Fibroblast of lung (primary cell): ENCODE measurements at regions not wholly inside any gene's neighbourhood (a gene's known extent, or its start where the extent isn't known, plus 50 kb on each side); places are given as distances from the start of the nearest gene placed in this dataset.
"Not testable (repeated sequence)": the region's sequence is repeated elsewhere in the genome, so short reads cannot be mapped to it uniquely, and the experiment has no call there.

Experiments used
- DNase-seq, 2 donors: peaks; one replicate each; pipeline versions ENCODE4 v3.0.0 to v3.0.0-alpha.2; 2010; ENCODE audit warnings: low read depth in 2 of 2
- H2AFZ ChIP-seq: 2 replicates; pipeline ENCODE4 v1.5.1; 2012; ENCODE audit warnings: low read length, control low read depth, inconsistent platforms
- H3K27ac ChIP-seq: 2 replicates; pipeline ENCODE4 v1.5.1; 2011; ENCODE audit warnings: low read length, control low read depth; ENCODE audit not compliant: insufficient read depth
- H3K27me3 ChIP-seq: 2 replicates; pipeline ENCODE4 v1.5.1; 2011; ENCODE audit warnings: mild to moderate bottlenecking, low read length; ENCODE audit not compliant: control insufficient read depth, insufficient read depth
- H3K36me3 ChIP-seq: 2 replicates; pipeline ENCODE4 v1.5.1; 2011; ENCODE audit warnings: low read length; ENCODE audit not compliant: control insufficient read depth, insufficient read depth
- H3K4me1 ChIP-seq: 2 replicates; pipeline ENCODE4 v1.5.1; 2011; ENCODE audit warnings: low read length; ENCODE audit not compliant: control insufficient read depth, insufficient read depth; ENCODE audit errors: extremely low read depth
- H3K4me2 ChIP-seq: 2 replicates; pipeline ENCODE4 v1.5.1; 2011; ENCODE audit warnings: low read length, control low read depth; ENCODE audit not compliant: insufficient read depth; ENCODE audit errors: extremely low read depth
- H3K4me3 ChIP-seq, 4 experiments: fragments of 200-600 bp in 1 of 4; sonication (generic) in 1 of 4; replicated peaks in 1 of 4; 2 replicates each; pipeline ENCODE4 v1.5.1; 2011 to 2016; ENCODE audit warnings: low read length in 4 of 4, low read depth in 3 of 4, mild to moderate bottlenecking in 3 of 4, control low read depth in 2 of 4, inconsistent platforms in 1 of 4, mixed read lengths in 1 of 4; ENCODE audit not compliant: insufficient read depth in 1 of 4; ENCODE audit errors: control extremely low read depth in 1 of 4
- H3K79me2 ChIP-seq: 2 replicates; pipeline ENCODE4 v1.5.1; 2012; ENCODE audit warnings: mild to moderate bottlenecking, low read length, inconsistent platforms; ENCODE audit not compliant: control insufficient read depth, insufficient read depth
- H3K9ac ChIP-seq: 2 replicates; pipeline ENCODE4 v1.5.1; 2011; ENCODE audit warnings: mild to moderate bottlenecking, low read length, control low read depth; ENCODE audit not compliant: insufficient read depth
- H3K9me3 ChIP-seq: 2 replicates; pipeline ENCODE4 v1.5.1; 2012; ENCODE audit warnings: low read depth, low read length; ENCODE audit not compliant: control insufficient read depth, insufficient read depth
- H4K20me1 ChIP-seq: 2 replicates; pipeline ENCODE4 v1.5.1; 2011; ENCODE audit warnings: low read length; ENCODE audit not compliant: control insufficient read depth, insufficient read depth; ENCODE audit errors: extremely low read depth
- EZH2 ChIP-seq: IDR thresholded peaks from 2 replicates; pipeline ENCODE4 v1.5.1; 2012; ENCODE audit warnings: low read length, control low read depth, mild to moderate bottlenecking; ENCODE audit errors: missing control alignments
- TF ChIP-seq, protein P1 (sequence below), 2 donors: IDR thresholded peaks in 1 of 2; conservative IDR thresholded peaks in 1 of 2; 1 replicate in 1 of 2; 2 replicates in 1 of 2; pipeline ENCODE4 v1.5.1; 2011 to 2012; ENCODE audit warnings: low read length in 2 of 2, control low read depth in 1 of 2, inconsistent platforms in 1 of 2, low read depth in 1 of 2, mild to moderate bottlenecking in 1 of 2

DNA sequence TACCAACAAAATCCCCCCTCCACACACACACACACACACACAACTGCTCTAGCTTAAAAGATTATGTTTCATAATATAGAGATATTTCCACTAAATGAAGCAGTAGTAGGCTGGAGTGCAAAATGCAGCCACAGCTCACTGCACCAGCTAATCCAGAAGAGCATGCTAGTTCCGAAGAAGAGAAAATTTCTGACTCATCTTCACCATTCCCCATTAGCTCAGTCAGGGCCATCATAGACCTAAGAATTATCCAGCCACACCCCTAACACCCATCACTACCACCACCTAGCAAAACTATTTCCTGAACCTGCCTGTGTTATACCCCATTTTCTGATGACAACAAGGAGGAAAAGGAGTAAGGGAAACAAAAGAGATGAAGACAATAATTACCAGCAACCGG is 67.1 kb upstream of the UBE2E2 start:
- Histone ChIP-seq H3K27me3 (no peaks in the 10 kb centered on the region), H3K36me3 (no peaks in the 10 kb centered on the region), H2AFZ (no peak overlapping the region), H3K79me2 (no peaks in the 10 kb centered on the region), H3K4me2 (no peak overlapping the region), H4K20me1 (no peaks in the 10 kb centered on the region), H3K9me3 (no peaks in the 10 kb centered on the region), H3K4me3 (no peak overlapping the region), H3K4me1 (no peaks in the 10 kb centered on the region), H3K9ac (no peak overlapping the region), H3K27ac (no peak overlapping the region)
- no peak for DNase-seq
- no peak for TF ChIP-seq EZH2
- TF ChIP-seq, protein P1, sequence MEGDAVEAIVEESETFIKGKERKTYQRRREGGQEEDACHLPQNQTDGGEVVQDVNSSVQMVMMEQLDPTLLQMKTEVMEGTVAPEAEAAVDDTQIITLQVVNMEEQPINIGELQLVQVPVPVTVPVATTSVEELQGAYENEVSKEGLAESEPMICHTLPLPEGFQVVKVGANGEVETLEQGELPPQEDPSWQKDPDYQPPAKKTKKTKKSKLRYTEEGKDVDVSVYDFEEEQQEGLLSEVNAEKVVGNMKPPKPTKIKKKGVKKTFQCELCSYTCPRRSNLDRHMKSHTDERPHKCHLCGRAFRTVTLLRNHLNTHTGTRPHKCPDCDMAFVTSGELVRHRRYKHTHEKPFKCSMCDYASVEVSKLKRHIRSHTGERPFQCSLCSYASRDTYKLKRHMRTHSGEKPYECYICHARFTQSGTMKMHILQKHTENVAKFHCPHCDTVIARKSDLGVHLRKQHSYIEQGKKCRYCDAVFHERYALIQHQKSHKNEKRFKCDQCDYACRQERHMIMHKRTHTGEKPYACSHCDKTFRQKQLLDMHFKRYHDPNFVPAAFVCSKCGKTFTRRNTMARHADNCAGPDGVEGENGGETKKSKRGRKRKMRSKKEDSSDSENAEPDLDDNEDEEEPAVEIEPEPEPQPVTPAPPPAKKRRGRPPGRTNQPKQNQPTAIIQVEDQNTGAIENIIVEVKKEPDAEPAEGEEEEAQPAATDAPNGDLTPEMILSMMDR (conservative IDR thresholded peaks at IDR 0.05 in 1 of 2, IDR thresholded peaks at IDR 0.05 in 1 of 2; ENCODE audit: low read depth in 1 of 2, low read length in 2 of 2) = no peak

DNA sequence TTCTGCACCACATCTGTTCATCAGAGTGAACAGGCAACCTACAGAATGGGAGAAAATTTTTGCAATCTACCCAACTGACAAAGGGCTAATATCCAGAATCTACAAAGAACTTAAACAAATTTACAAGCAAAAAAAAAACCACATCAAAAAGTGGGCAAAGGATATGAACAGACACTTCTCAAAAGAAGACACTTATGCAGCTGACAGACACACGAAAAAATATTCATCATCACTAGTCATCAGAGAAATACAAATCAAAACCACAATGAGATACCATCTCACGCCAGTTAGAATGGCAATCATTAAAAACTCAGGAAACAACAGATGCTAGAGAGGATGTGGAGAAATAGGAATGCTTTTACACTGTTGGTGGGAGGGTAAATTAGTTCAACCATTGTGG is 59.1 kb upstream of the UBE2E2 start:
- not testable (repeated sequence) for H3K4me3 ChIP-seq, H3K4me2 ChIP-seq, H2AFZ ChIP-seq, H3K27me3 ChIP-seq, H3K4me1 ChIP-seq, H3K9me3 ChIP-seq, H3K79me2 ChIP-seq, H4K20me1 ChIP-seq, H3K36me3 ChIP-seq, H3K9ac ChIP-seq, H3K27ac ChIP-seq, DNase-seq

DNA sequence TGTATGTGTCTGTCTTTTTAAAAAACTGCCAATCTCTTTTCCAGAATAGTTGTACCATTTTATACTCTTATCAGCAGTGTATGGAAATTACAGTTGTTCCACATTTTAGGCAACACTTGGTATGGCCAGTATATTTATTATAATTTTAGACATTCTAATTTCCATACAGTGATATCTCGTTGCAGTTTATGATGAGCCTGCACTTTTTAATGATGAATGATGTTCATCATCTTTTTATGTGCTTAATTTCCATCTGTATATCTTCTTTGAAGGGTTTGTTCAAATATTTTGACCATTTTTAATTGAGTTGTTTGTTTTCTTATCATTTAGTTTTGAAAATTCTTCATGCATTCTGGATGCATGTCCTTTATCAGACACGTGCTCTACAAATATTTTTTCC is 57.0 kb upstream of the UBE2E2 start:
- no peaks in the 10 kb centered on the region for H3K9me3 ChIP-seq
- DNase-seq = no peak
- H2AFZ ChIP-seq = no peak overlapping the region
- H3K4me3 ChIP-seq = no peak overlapping the region
- no peaks in the 10 kb centered on the region for H3K79me2 ChIP-seq
- H3K4me1 ChIP-seq = no peaks in the 10 kb centered on the region
- no peak overlapping the region for H3K4me2 ChIP-seq
- TF ChIP-seq, protein P1 (conservative IDR thresholded peaks at IDR 0.05 in 1 of 2, IDR thresholded peaks at IDR 0.05 in 1 of 2; ENCODE audit: low read depth in 1 of 2, low read length in 2 of 2) = no peak
- TF ChIP-seq EZH2 = no peak
- no peaks in the 10 kb centered on the region for H3K36me3 ChIP-seq
- H3K27ac ChIP-seq = no peak overlapping the region
- no peak overlapping the region for H3K9ac ChIP-seq
- no peaks in the 10 kb centered on the region for H4K20me1 ChIP-seq
- no peaks in the 10 kb centered on the region for H3K27me3 ChIP-seq

DNA sequence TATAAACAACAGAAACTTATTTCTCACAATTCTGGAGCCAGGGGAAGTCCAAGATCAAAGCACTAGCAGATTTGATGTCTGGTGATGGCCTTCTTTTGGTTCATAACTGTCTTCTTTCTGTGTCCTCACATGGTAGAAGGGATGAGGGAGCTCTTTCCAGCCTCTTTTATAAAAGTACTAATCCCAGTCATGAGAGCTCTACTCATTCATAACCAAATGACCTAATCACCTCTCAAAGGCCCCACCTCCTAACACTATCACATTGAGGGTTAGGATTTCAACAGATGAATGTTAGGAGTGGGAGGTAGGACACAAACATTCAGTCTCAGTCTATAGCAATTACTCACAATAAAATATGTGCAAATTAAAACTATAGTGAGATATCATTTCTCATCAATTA is 50.1 kb upstream of the UBE2E2 start:
- Histone ChIP-seq H3K79me2 (no peaks in the 10 kb centered on the region), H3K4me3 (no peak overlapping the region), H3K4me1 (no peaks in the 10 kb centered on the region), H3K27ac (no peak overlapping the region), H3K27me3 (no peaks in the 10 kb centered on the region), H3K4me2 (no peak overlapping the region), H4K20me1 (no peaks in the 10 kb centered on the region), H3K9ac (no peak overlapping the region), H3K9me3 (no peaks in the 10 kb centered on the region), H2AFZ (no peak overlapping the region), H3K36me3 (no peaks in the 10 kb centered on the region)
- DNase-seq = no peak
- TF ChIP-seq, protein P1 (conservative IDR thresholded peaks at IDR 0.05 in 1 of 2, IDR thresholded peaks at IDR 0.05 in 1 of 2; ENCODE audit: low read depth in 1 of 2, low read length in 2 of 2) = no peak
